ENCODE measurements at regions not wholly inside any gene's neighbourhood (a gene's known extent, or its start where the extent isn't known, plus 50 kb on each side); places are given as distances from the start of the nearest gene placed in this dataset.

DNA sequence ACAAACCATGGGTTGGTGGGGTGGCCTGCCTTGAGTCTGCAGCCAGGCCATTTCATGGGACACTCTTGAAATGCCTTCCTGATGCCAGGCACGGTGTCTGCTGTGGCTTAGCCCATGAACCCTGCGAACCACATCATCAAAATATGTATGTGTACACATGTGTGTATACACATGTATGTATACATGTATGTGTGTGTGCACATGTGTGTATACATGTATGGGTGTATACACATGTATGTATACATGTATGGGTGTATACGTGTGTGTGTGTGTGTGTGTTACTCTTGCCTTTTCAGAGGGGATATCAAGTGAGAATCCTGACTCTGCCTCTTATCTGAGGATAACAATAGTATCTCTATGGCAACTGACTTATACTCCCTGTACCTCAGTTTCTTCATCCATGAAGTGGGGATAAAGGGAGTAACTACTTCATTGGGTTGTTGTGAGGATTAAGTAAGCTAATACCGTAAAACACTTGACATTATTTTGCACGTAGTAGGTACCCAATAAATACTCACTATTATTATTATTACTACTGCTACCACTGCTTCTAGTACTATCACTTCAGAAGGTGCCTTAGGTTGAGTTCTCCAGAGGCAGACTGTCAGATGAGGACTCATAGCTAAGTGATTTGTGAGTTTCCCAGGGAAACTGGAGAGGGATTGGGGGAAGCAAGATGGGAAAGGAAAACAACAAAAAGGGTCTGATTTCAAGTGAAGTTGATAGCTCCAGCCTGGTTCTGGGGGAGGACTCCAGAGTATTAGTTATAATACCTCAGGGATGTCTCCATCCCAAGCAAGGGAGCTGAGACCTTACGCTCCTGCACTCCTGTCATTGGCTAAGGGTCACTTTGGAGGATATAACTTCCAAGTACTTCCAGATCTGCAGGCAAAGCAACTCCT, 110.5 kb downstream of the VEGFA start:
- ATAC-seq: no peak
- no TSS peak for BruUV-seq (replicated peaks)
- POLR2A ChIA-PET: no interaction called here
- in situ Hi-C loops (cut with HindIII; ENCODE audit: low pct_unique_long_range_greater_than_20kb, low sequenced_read_pairs) (no loop called here), intact Hi-C loops (cut with micrococcal nuclease; ENCODE audit: unreplicated experiment) (no loop called here)
- Histone ChIP-seq H3K4me1 (ENCODE audit: control insufficient read depth, insufficient read depth, low read length) (no peaks in the 10 kb centered on the region), H3K36me3 (ENCODE audit: control insufficient read depth, insufficient read depth, low read length) (no peaks in the 10 kb centered on the region), H3K27me3 (ENCODE audit: control insufficient read depth, insufficient read depth, low read length) (no peaks in the 10 kb centered on the region), H3K27ac (ENCODE audit: low read length) (no peak overlapping the region), H3K4me3 (ENCODE audit: low read depth in 2 of 2, low read length in 2 of 2) (no peak overlapping the region), H3K9me3 (ENCODE audit: control insufficient read depth, insufficient read depth, low read depth, low read length) (no peaks in the 10 kb centered on the region)
- CTCF ChIA-PET: no interaction called here
- TF ChIP-seq POLR2AphosphoS5 (IDR thresholded peaks at IDR 0.05; ENCODE audit: low read depth, low read length) (no peak), SIN3A (IDR thresholded peaks at IDR 0.05; ENCODE audit: borderline replicate concordance, insufficient read depth, low read depth, low read length) (no peak), TCF7L2 (IDR thresholded peaks at IDR 0.05; ENCODE audit: low read depth, low read length) (no peak)
- TF ChIP-seq, protein P1, sequence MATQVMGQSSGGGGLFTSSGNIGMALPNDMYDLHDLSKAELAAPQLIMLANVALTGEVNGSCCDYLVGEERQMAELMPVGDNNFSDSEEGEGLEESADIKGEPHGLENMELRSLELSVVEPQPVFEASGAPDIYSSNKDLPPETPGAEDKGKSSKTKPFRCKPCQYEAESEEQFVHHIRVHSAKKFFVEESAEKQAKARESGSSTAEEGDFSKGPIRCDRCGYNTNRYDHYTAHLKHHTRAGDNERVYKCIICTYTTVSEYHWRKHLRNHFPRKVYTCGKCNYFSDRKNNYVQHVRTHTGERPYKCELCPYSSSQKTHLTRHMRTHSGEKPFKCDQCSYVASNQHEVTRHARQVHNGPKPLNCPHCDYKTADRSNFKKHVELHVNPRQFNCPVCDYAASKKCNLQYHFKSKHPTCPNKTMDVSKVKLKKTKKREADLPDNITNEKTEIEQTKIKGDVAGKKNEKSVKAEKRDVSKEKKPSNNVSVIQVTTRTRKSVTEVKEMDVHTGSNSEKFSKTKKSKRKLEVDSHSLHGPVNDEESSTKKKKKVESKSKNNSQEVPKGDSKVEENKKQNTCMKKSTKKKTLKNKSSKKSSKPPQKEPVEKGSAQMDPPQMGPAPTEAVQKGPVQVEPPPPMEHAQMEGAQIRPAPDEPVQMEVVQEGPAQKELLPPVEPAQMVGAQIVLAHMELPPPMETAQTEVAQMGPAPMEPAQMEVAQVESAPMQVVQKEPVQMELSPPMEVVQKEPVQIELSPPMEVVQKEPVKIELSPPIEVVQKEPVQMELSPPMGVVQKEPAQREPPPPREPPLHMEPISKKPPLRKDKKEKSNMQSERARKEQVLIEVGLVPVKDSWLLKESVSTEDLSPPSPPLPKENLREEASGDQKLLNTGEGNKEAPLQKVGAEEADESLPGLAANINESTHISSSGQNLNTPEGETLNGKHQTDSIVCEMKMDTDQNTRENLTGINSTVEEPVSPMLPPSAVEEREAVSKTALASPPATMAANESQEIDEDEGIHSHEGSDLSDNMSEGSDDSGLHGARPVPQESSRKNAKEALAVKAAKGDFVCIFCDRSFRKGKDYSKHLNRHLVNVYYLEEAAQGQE (IDR thresholded peaks at IDR 0.05; ENCODE audit: insufficient read depth in 1 of 2, low read depth in 2 of 2, low read length in 1 of 2): no peak
- TF ChIP-seq, protein P2, sequence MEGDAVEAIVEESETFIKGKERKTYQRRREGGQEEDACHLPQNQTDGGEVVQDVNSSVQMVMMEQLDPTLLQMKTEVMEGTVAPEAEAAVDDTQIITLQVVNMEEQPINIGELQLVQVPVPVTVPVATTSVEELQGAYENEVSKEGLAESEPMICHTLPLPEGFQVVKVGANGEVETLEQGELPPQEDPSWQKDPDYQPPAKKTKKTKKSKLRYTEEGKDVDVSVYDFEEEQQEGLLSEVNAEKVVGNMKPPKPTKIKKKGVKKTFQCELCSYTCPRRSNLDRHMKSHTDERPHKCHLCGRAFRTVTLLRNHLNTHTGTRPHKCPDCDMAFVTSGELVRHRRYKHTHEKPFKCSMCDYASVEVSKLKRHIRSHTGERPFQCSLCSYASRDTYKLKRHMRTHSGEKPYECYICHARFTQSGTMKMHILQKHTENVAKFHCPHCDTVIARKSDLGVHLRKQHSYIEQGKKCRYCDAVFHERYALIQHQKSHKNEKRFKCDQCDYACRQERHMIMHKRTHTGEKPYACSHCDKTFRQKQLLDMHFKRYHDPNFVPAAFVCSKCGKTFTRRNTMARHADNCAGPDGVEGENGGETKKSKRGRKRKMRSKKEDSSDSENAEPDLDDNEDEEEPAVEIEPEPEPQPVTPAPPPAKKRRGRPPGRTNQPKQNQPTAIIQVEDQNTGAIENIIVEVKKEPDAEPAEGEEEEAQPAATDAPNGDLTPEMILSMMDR (IDR thresholded peaks at IDR 0.05): no peak
- DNase-seq (ENCODE audit: low read depth, low spot score): no peak

DNA sequence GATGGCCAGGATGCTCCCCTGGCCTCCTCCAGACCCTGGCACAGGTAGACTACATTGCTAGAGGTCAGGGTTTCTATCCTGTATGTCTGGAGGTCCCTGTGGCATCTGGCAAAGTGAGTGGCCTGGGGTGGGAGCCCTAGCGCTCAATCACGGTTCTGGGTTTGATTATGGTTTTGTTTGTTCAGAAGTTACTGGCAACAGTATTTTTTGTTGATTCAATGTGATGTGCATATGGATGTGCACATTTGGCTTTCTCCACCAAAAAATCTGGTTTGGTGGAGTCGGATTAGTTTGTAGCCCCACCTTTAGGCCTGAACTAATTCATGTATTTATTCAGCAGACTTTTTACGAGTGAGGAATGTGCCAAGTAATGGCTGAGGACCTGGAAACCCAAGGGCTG, 109.7 kb downstream of the VEGFA start:
- Histone ChIP-seq H3K4me1 (ENCODE audit: control insufficient read depth, insufficient read depth, low read length) (no peaks in the 10 kb centered on the region), H3K4me3 (ENCODE audit: low read depth in 2 of 2, low read length in 2 of 2) (no peak overlapping the region), H3K9me3 (ENCODE audit: control insufficient read depth, insufficient read depth, low read depth, low read length) (no peaks in the 10 kb centered on the region), H3K27me3 (ENCODE audit: control insufficient read depth, insufficient read depth, low read length) (no peaks in the 10 kb centered on the region), H3K27ac (ENCODE audit: low read length) (no peak overlapping the region), H3K36me3 (ENCODE audit: control insufficient read depth, insufficient read depth, low read length) (no peaks in the 10 kb centered on the region)
- in situ Hi-C loops (cut with HindIII; ENCODE audit: low pct_unique_long_range_greater_than_20kb, low sequenced_read_pairs): no loop called here
- no peak for ATAC-seq
- no peak for DNase-seq (ENCODE audit: low read depth, low spot score)
- no TSS peak for BruUV-seq (replicated peaks)
- ChIA-PET POLR2A (no interaction called here), CTCF (no interaction called here)
- no peak for TF ChIP-seq SIN3A (IDR thresholded peaks at IDR 0.05; ENCODE audit: borderline replicate concordance, insufficient read depth, low read depth, low read length)
- intact Hi-C loops (cut with micrococcal nuclease; ENCODE audit: unreplicated experiment): no loop called here

DNA sequence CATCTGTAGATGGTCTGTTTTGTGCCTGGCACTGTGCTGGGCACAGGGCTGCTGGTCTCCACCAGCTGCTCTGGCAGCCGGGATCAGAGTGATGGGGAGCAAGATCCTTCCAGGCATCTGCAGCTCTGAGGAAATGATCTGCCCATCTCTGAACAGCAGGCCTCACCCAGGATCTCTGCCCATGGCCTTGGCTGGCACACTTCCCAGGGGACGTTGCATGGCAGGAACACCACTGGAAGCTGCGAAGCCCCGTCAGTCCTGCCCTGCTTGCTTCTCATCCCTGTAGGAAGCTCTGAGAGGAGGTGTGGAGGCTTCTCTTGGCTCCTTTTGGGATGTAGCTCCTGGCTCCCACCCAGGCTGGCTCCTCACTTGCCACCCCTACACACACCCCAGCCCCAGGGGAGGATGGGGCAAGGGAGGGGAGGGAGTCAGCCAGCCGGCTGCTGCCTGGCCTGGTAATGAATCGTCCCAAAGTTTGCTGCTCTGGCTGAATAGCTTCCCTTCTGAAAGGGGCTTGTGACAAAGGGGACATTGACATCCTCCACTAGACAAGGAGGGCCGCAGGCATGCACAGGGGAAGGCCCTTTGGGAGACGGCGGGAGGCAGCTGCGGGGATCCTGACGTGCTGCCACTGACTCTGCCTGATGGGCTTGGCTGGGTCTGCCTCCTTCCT, 108.9 kb downstream of the VEGFA start:
- DNase-seq (ENCODE audit: low read depth, low spot score) (no peak), ATAC-seq (no peak)
- H3K4me3 ChIP-seq (ENCODE audit: low read depth in 2 of 2, low read length in 2 of 2): no peak overlapping the region
- no peaks in the 10 kb centered on the region for H3K27me3 ChIP-seq (ENCODE audit: control insufficient read depth, insufficient read depth, low read length)
- no peaks in the 10 kb centered on the region for H3K9me3 ChIP-seq (ENCODE audit: control insufficient read depth, insufficient read depth, low read depth, low read length)
- in situ Hi-C loops (cut with HindIII; ENCODE audit: low pct_unique_long_range_greater_than_20kb, low sequenced_read_pairs): no loop called here
- TF ChIP-seq, protein P2 (IDR thresholded peaks at IDR 0.05): no peak
- TF ChIP-seq SIN3A (IDR thresholded peaks at IDR 0.05; ENCODE audit: borderline replicate concordance, insufficient read depth, low read depth, low read length) (no peak), TCF7L2 (IDR thresholded peaks at IDR 0.05; ENCODE audit: low read depth, low read length) (no peak), POLR2AphosphoS5 (IDR thresholded peaks at IDR 0.05; ENCODE audit: low read depth, low read length) (no peak)
- TF ChIP-seq, protein P1 (IDR thresholded peaks at IDR 0.05; ENCODE audit: insufficient read depth in 1 of 2, low read depth in 2 of 2, low read length in 1 of 2): no peak
- intact Hi-C loops (cut with micrococcal nuclease; ENCODE audit: unreplicated experiment): no loop called here
- H3K36me3 ChIP-seq (ENCODE audit: control insufficient read depth, insufficient read depth, low read length): no peaks in the 10 kb centered on the region
- H3K27ac ChIP-seq (ENCODE audit: low read length): no peak overlapping the region
- BruUV-seq (replicated peaks): no TSS peak
- no peaks in the 10 kb centered on the region for H3K4me1 ChIP-seq (ENCODE audit: control insufficient read depth, insufficient read depth, low read length)
- CTCF ChIA-PET: no interaction called here
- POLR2A ChIA-PET: interaction anchor here (0.5 kb wide), 1 partner anchor 237 kb away, joined by 11 read pairs; no protein-coding TSS in a partner anchor

All from Panc1 (cell line).